Mesendoderm (in vitro differentiated cells): ENCODE measurements at regions not wholly inside any gene's neighbourhood (a gene's known extent, or its start where the extent isn't known, plus 50 kb on each side); places are given as distances from the start of the nearest gene placed in this dataset.

ENCODE experiments used
- DNase-seq: peaks from one replicate; pipeline ENCODE4 v3.0.0; 2013
- H2AK5ac ChIP-seq: 2 replicates; pipeline ENCODE4 v1.6.1; 2013; ENCODE audit warnings: low read length, inconsistent platforms
- H2BK120ac ChIP-seq: 2 replicates; pipeline ENCODE4 v1.6.1; 2013; ENCODE audit warnings: low read depth, mild to moderate bottlenecking, low read length, moderate library complexity, mixed read lengths
- H2BK15ac ChIP-seq: replicated peaks from 2 replicates; pipeline ENCODE4 v1.6.1; 2013; ENCODE audit warnings: low read depth, mild to moderate bottlenecking, moderate library complexity
- H2BK5ac ChIP-seq: 2 replicates; pipeline ENCODE4 v1.6.1; 2013; ENCODE audit warnings: low read length, inconsistent platforms
- H3K18ac ChIP-seq: 2 replicates; pipeline ENCODE4 v1.6.1; 2013; ENCODE audit warnings: mild to moderate bottlenecking, low read length, mixed read lengths
- H3K23ac ChIP-seq: one replicate; pipeline ENCODE4 v1.6.1; 2013; ENCODE audit warnings: low read length
- H3K27ac ChIP-seq: 2 replicates; pipeline ENCODE4 v1.5.1; 2013; ENCODE audit warnings: low read depth, mild to moderate bottlenecking, inconsistent platforms, low read length, moderate library complexity
- H3K27me3 ChIP-seq: 2 replicates; pipeline ENCODE4 v1.6.1; 2013; ENCODE audit warnings: low read length, control low read depth, mild to moderate bottlenecking, inconsistent platforms; ENCODE audit not compliant: insufficient read depth, poor library complexity
- H3K36me3 ChIP-seq: 2 replicates; pipeline ENCODE4 v1.6.1; 2013; ENCODE audit warnings: low read length, inconsistent platforms; ENCODE audit not compliant: control insufficient read depth, insufficient read depth
- H3K4ac ChIP-seq: one replicate; pipeline ENCODE4 v1.6.1; 2013; ENCODE audit warnings: low read depth, mild to moderate bottlenecking, low read length, moderate library complexity
- H3K4me1 ChIP-seq: 2 replicates; pipeline ENCODE4 v1.6.1; 2013; ENCODE audit warnings: low read depth, low read length, inconsistent platforms; ENCODE audit not compliant: control insufficient read depth
- H3K4me2 ChIP-seq: 2 replicates; pipeline ENCODE4 v1.6.1; 2013; ENCODE audit warnings: low read length
- H3K4me3 ChIP-seq: 2 replicates; pipeline ENCODE4 v1.5.1; 2013; ENCODE audit warnings: mild to moderate bottlenecking, low read length
- H3K56ac ChIP-seq: one replicate; pipeline ENCODE4 v1.6.1; 2013; ENCODE audit warnings: low read length
- H3K79me1 ChIP-seq: 2 replicates; pipeline ENCODE4 v1.6.1; 2013; ENCODE audit warnings: low read length, inconsistent platforms
- H3K79me2 ChIP-seq: 2 replicates; pipeline ENCODE4 v1.6.1; 2013; ENCODE audit warnings: mild to moderate bottlenecking, low read length; ENCODE audit not compliant: control insufficient read depth, insufficient read depth
- H3K9ac ChIP-seq: 2 replicates; pipeline ENCODE4 v1.6.1; 2013; ENCODE audit warnings: low read length, inconsistent platforms
- H4K5ac ChIP-seq: one replicate; pipeline ENCODE4 v1.6.1; 2013; ENCODE audit warnings: low read length
- H4K8ac ChIP-seq: one replicate; pipeline ENCODE4 v1.6.1; 2013; ENCODE audit warnings: low read depth, mild to moderate bottlenecking, control low read depth, low read length, moderate library complexity
- WGBS: extraction: QIAGEN DNeasy Blood & Tissue Kit; methylation state at CpG from one replicate; pipeline ENCODE4 v1.1.7; 2013; ENCODE audit warnings: low lambda C conversion rate, missing lambda C conversion rate; ENCODE audit not compliant: insufficient coverage; ENCODE audit errors: extremely low coverage; 5-methylcytosine and 5-hydroxymethylcytosine counted together

DNA sequence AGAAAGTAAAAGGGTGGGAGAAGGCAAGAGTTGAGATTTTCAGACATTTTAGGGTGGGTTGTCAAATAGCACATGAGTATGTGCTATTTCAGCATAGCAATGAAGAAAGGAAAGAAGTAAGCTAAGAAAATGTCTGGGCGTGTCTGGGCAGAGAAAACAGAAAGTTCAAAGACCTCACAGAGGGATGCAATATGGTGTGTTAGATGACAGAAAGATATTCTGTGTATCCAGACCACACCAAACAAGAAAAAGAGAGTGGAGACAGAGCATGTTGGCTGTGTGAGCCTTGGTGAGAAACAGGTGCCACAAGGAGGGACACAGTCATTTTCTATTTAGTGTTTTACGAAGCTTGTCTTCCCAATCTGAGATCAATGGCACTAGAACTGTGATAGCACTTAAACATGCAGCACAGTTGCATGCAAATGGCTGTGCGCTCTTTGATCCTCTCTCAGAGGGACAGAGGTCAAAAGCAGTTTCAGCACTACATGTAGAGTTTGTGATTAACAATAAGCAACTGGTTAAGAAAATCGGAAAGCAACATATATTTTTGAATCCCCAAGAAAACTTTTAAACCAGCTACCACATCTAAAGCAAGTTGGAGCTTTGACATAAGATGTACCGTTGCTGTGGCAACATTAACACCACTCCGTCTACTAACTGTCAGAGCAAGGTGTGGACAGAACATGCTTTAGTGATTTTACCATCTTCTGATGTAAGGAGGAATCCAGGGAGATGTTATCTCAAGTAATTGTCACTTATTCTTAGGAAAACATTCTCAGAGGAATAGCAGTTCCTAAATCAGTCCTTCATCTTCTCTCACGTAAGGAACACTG, 515.5 kb upstream of the NOX3 start:
- H3K18ac ChIP-seq, result no peak overlapping the region
- no peak overlapping the region for H3K56ac ChIP-seq
- no peak overlapping the region for H3K23ac ChIP-seq
- no peaks in the 10 kb centered on the region for H3K79me2 ChIP-seq
- H2BK15ac ChIP-seq, result no peak overlapping the region
- no peaks in the 10 kb centered on the region for H3K4me1 ChIP-seq
- no peak overlapping the region for H4K5ac ChIP-seq
- H4K8ac ChIP-seq, result no peak overlapping the region
- no peak overlapping the region for H3K4me3 ChIP-seq
- no peak overlapping the region for H2AK5ac ChIP-seq
- DNase-seq, result no peak
- no CpG with 5 or more reads among the region's 7 CpGs for WGBS
- no peak overlapping the region for H2BK5ac ChIP-seq
- H3K4ac ChIP-seq, result no peak overlapping the region
- no peaks in the 10 kb centered on the region for H3K36me3 ChIP-seq
- no peaks in the 10 kb centered on the region for H3K27me3 ChIP-seq
- H3K27ac ChIP-seq, result no peak overlapping the region
- H2BK120ac ChIP-seq, result no peak overlapping the region
- H3K4me2 ChIP-seq, result no peak overlapping the region
- H3K9ac ChIP-seq, result no peak overlapping the region
- H3K79me1 ChIP-seq, result no peaks in the 10 kb centered on the region

DNA sequence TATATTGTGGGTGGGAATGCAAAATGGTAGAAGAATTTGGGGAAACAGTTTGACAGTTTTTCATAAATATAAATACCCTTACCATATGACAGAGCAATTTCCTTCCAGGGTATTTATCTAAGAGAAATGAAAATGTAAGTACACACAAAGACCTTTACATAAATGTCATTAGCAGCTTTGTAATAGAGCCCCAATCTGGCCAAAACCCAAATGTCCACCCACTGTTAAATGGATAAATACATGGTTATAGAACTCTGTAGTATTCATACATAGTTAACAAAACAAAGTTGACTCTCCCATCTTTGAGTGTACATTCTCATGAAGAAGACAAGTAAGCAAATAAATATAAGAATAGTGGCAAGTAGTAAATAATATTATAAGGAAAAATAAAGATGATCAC, 514.8 kb upstream of the NOX3 start:
- no peak overlapping the region for H2BK120ac ChIP-seq
- H2BK5ac ChIP-seq, result no peak overlapping the region
- no peak overlapping the region for H3K18ac ChIP-seq
- H3K27me3 ChIP-seq, result no peaks in the 10 kb centered on the region
- H2BK15ac ChIP-seq, result no peak overlapping the region
- H3K36me3 ChIP-seq, result no peaks in the 10 kb centered on the region
- DNase-seq, result no peak
- no peak overlapping the region for H3K23ac ChIP-seq
- H3K56ac ChIP-seq, result no peak overlapping the region
- no peaks in the 10 kb centered on the region for H3K4me1 ChIP-seq
- H3K4me3 ChIP-seq, result no peak overlapping the region
- H3K4me2 ChIP-seq, result no peak overlapping the region
- no peaks in the 10 kb centered on the region for H3K79me2 ChIP-seq
- no peak overlapping the region for H2AK5ac ChIP-seq
- H3K9ac ChIP-seq, result no peak overlapping the region
- no peak overlapping the region for H3K27ac ChIP-seq
- no peak overlapping the region for H3K4ac ChIP-seq
- no peaks in the 10 kb centered on the region for H3K79me1 ChIP-seq
- no peak overlapping the region for H4K8ac ChIP-seq
- no peak overlapping the region for H4K5ac ChIP-seq

DNA sequence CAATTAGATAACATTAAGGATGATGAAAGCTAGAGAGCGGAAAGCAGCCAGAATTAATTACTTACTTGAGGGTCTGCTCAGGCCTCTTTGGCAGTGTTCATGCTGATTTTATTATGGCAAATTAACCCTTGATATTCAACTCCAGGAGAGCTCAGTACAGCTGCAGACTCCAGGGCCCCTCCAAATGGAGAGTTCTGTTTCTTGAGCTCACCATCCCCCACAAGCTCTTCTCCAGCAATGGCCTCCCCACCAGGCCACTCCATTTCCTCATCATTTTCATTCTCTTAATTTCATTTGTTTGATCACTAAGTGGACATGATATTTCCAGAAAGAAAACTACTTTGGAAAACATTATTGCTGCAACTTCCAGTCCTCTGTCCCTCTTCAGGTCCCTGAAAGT, 513.3 kb upstream of the NOX3 start:
- WGBS, result no CpG with 5 or more reads among the region's 1 CpG
- no peak overlapping the region for H3K18ac ChIP-seq
- no peak overlapping the region for H3K9ac ChIP-seq
- no peak overlapping the region for H2BK15ac ChIP-seq
- H3K4me1 ChIP-seq, result no peaks in the 10 kb centered on the region
- H3K4me2 ChIP-seq, result no peak overlapping the region
- no peak overlapping the region for H2AK5ac ChIP-seq
- no peak overlapping the region for H2BK120ac ChIP-seq
- DNase-seq, result no peak
- H4K5ac ChIP-seq, result no peak overlapping the region
- no peaks in the 10 kb centered on the region for H3K36me3 ChIP-seq
- H3K56ac ChIP-seq, result no peak overlapping the region
- no peak overlapping the region for H2BK5ac ChIP-seq
- no peak overlapping the region for H3K23ac ChIP-seq
- no peaks in the 10 kb centered on the region for H3K27me3 ChIP-seq
- H4K8ac ChIP-seq, result no peak overlapping the region
- no peaks in the 10 kb centered on the region for H3K79me1 ChIP-seq
- no peak overlapping the region for H3K27ac ChIP-seq
- H3K4ac ChIP-seq, result no peak overlapping the region
- H3K4me3 ChIP-seq, result no peak overlapping the region
- H3K79me2 ChIP-seq, result no peaks in the 10 kb centered on the region

DNA sequence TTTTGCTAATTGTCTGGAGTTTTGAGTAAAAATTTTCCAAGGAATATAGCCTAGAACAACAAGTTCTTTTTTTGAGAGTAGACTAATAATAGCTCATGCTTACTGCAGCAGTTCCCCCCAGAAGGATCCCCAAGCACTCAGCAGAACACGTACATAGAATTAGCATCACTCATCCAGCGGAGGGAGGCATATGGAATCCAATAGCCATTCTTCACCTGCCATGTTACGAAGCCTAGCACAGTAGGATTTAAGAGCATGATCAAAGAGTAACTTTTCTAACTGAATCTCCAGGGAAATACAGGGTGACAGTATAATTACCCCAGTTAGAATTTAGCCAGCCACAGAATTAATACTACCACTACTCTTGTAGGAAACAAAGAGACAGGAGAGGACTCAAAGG, 511.7 kb upstream of the NOX3 start:
- Histone ChIP-seq H2BK120ac (no peak overlapping the region), H3K27ac (no peak overlapping the region)

DNA sequence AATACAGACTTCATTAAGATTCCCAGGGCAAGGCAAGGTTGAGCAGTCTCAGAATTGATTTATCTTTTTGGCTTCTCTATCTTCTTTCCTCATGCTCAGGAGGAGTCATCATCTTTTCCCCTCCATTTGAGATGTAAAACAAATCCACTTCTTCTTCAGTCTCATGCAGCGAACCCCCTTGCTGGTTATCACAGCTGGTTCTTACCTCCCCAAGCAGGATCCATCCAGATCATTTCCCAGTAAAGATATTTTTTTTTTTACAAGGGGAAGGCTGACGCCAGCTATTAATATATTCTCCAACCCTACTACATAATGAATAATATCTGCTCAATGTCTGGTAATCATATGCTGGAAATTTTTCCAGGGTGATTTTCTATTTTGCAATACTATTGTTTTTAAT, 508.9 kb upstream of the NOX3 start:
- H3K9ac ChIP-seq, result no peak overlapping the region
- no peaks in the 10 kb centered on the region for H3K36me3 ChIP-seq
- H4K5ac ChIP-seq, result no peak overlapping the region
- H3K79me1 ChIP-seq, result no peaks in the 10 kb centered on the region
- no peak overlapping the region for H3K23ac ChIP-seq
- H3K27ac ChIP-seq, result no peak overlapping the region
- H2BK5ac ChIP-seq, result no peak overlapping the region
- no peaks in the 10 kb centered on the region for H3K4me1 ChIP-seq
- H2BK15ac ChIP-seq, result no peak overlapping the region
- no peaks in the 10 kb centered on the region for H3K79me2 ChIP-seq
- H4K8ac ChIP-seq, result no peak overlapping the region
- no peak overlapping the region for H3K4me2 ChIP-seq
- no peak overlapping the region for H3K4ac ChIP-seq
- DNase-seq, result no peak
- no peak overlapping the region for H2BK120ac ChIP-seq
- no peak overlapping the region for H3K4me3 ChIP-seq
- H3K18ac ChIP-seq, result no peak overlapping the region
- H3K27me3 ChIP-seq, result no peaks in the 10 kb centered on the region
- no CpG with 5 or more reads among the region's 2 CpGs for WGBS
- H3K56ac ChIP-seq, result no peak overlapping the region
- H2AK5ac ChIP-seq, result no peak overlapping the region

More for the DNA sequence above, 511.7 kb upstream of the NOX3 start:
- Histone ChIP-seq H3K4ac (no peak overlapping the region), H3K4me3 (no peak overlapping the region), H4K8ac (no peak overlapping the region), H3K23ac (no peak overlapping the region), H3K56ac (no peak overlapping the region), H2BK5ac (no peak overlapping the region), H4K5ac (no peak overlapping the region), H3K4me1 (no peaks in the 10 kb centered on the region), H3K27me3 (no peaks in the 10 kb centered on the region), H3K18ac (no peak overlapping the region), H3K36me3 (no peaks in the 10 kb centered on the region), H3K79me2 (no peaks in the 10 kb centered on the region), H3K9ac (no peak overlapping the region), H3K79me1 (no peaks in the 10 kb centered on the region), H2BK15ac (no peak overlapping the region), H2AK5ac (no peak overlapping the region), H3K4me2 (no peak overlapping the region)
- DNase-seq, result no peak
- WGBS, result no CpG with 5 or more reads among the region's 3 CpGs

DNA sequence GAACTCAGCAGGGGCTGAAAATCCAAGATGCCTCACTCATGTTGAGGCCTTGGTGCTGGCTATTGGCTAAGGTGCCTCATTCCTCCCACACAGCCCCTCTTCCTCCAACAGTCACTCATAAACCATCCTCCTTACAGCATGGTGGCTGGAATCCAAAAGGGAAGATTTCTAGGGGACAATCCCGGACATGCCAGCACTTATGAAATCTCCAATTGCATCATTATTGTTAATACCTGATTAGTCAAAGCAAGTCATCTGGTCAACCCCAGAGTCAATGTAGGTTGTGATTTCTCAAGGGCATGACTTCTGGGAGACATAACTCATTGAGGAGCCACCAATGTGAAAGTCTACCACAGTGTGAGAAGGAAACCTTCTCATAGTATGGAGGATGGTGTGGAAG, 506.6 kb upstream of the NOX3 start:
- H4K8ac ChIP-seq, result no peak overlapping the region
- no peak overlapping the region for H2BK5ac ChIP-seq
- H3K27ac ChIP-seq, result no peak overlapping the region
- H3K23ac ChIP-seq, result no peak overlapping the region
- H3K4me1 ChIP-seq, result no peaks in the 10 kb centered on the region
- no peak overlapping the region for H2BK15ac ChIP-seq
- no peak overlapping the region for H3K4me2 ChIP-seq
- H2AK5ac ChIP-seq, result no peak overlapping the region
- no peaks in the 10 kb centered on the region for H3K36me3 ChIP-seq
- no CpG with 5 or more reads among the region's 1 CpG for WGBS
- no peak overlapping the region for H3K18ac ChIP-seq
- no peak for DNase-seq
- no peak overlapping the region for H3K4me3 ChIP-seq
- H3K79me1 ChIP-seq, result no peaks in the 10 kb centered on the region
- H3K9ac ChIP-seq, result no peak overlapping the region
- H3K4ac ChIP-seq, result no peak overlapping the region
- H2BK120ac ChIP-seq, result no peak overlapping the region
- H3K79me2 ChIP-seq, result no peaks in the 10 kb centered on the region
- H4K5ac ChIP-seq, result no peak overlapping the region
- no peak overlapping the region for H3K56ac ChIP-seq
- H3K27me3 ChIP-seq, result no peaks in the 10 kb centered on the region
